ENCODE measurements at regions not wholly inside any gene's neighbourhood (a gene's known extent, or its start where the extent isn't known, plus 50 kb on each side); places are given as distances from the start of the nearest gene placed in this dataset.

- Histone ChIP-seq H3K4me1 (peaks cover 0 to 23% (median 2%) of the 10 kb centered on the region in 3 donors), H3K9me3 (peaks cover 0 to 14% (median 0%) of the 10 kb centered on the region in 3 donors), H3K27ac (peak overlapping the region in 3 of 4 donors; percentile 9 to 26 (median 24)), H3K4me3 (no peak overlapping the region), H3K27me3 (no peaks in the 10 kb centered on the region), H3K36me3 (no peaks in the 10 kb centered on the region)
- 6 to 25% methylated on average over 1 to 2 of the region's 2 CpGs for WGBS, 2 donors (ENCODE audit: low coverage in 1 of 2)
- no peak for TF ChIP-seq EP300 (IDR thresholded peaks at IDR 0.05)
- no peak for ATAC-seq
Measured at GRCh38 chr9:115386963-115387770, 269.2 kb upstream of the TNC start.

GRCh38 chr9:115391168-115391825 is 273.3 kb upstream of the TNC start:
- H3K27ac ChIP-seq: no peak overlapping the region
- 75 to 78% methylated on average over 2 to 4 of the region's 4 CpGs for WGBS, 2 donors (ENCODE audit: low coverage in 1 of 2)

GRCh38 chr9:115393976-115394775 is 276.2 kb upstream of the TNC start:
- TF ChIP-seq EP300 (IDR thresholded peaks at IDR 0.05): no peak
- no peak for TF ChIP-seq POLR2A (IDR thresholded peaks at IDR 0.05)
- H3K4me1 ChIP-seq: peaks cover 0 to 7% (median 5%) of the 10 kb centered on the region in 3 donors
- no peak overlapping the region for H3K27ac ChIP-seq
- H3K36me3 ChIP-seq: no peaks in the 10 kb centered on the region
- no peaks in the 10 kb centered on the region for H3K27me3 ChIP-seq
- no peak overlapping the region for H3K4me3 ChIP-seq
- no peak for ATAC-seq
- no peaks in the 10 kb centered on the region for H3K9me3 ChIP-seq
- WGBS, 2 donors (ENCODE audit: low coverage in 1 of 2): 71 to 87% methylated on average over 6 to 7 of the region's 7 CpGs

More at GRCh38 chr9:115391168-115391825, 273.3 kb upstream of the TNC start:
- H3K4me1 ChIP-seq: peaks cover 2 to 26% (median 5%) of the 10 kb centered on the region in 3 donors
- H3K27me3 ChIP-seq: no peaks in the 10 kb centered on the region
- H3K9me3 ChIP-seq: no peaks in the 10 kb centered on the region
- H3K36me3 ChIP-seq: no peaks in the 10 kb centered on the region
- TF ChIP-seq CTCF (IDR thresholded peaks at IDR 0.05) (no peak), POLR2AphosphoS5 (IDR thresholded peaks at IDR 0.05) (no peak)
- no peak for ATAC-seq
- no peak overlapping the region for H3K4me3 ChIP-seq

GRCh38 chr9:115395511-115396021 is 277.6 kb upstream of the TNC start:
- peaks cover 0 to 7% (median 5%) of the 10 kb centered on the region in 3 donors for H3K4me1 ChIP-seq
- no peak for ATAC-seq

GRCh38 chr9:115396071-115396529 is 278.1 kb upstream of the TNC start:
- no peaks in the 10 kb centered on the region for H3K27me3 ChIP-seq
- peaks cover 0 to 7% (median 5%) of the 10 kb centered on the region in 3 donors for H3K4me1 ChIP-seq
- H3K4me3 ChIP-seq: no peak overlapping the region
- no peaks in the 10 kb centered on the region for H3K9me3 ChIP-seq
- no peak for ATAC-seq
- no peaks in the 10 kb centered on the region for H3K36me3 ChIP-seq
- H3K27ac ChIP-seq: no peak overlapping the region
- TF ChIP-seq POLR2A (IDR thresholded peaks at IDR 0.05) (no peak), CTCF (IDR thresholded peaks at IDR 0.05) (no peak), EP300 (IDR thresholded peaks at IDR 0.05) (no peak), POLR2AphosphoS5 (IDR thresholded peaks at IDR 0.05) (no peak)

More at GRCh38 chr9:115395511-115396021, 277.6 kb upstream of the TNC start:
- no peak for TF ChIP-seq EP300 (IDR thresholded peaks at IDR 0.05)
- TF ChIP-seq CTCF (IDR thresholded peaks at IDR 0.05): no peak
- no peak for TF ChIP-seq POLR2A (IDR thresholded peaks at IDR 0.05)
- no peak for TF ChIP-seq POLR2AphosphoS5 (IDR thresholded peaks at IDR 0.05)
- Histone ChIP-seq H3K9me3 (no peaks in the 10 kb centered on the region), H3K27me3 (no peaks in the 10 kb centered on the region), H3K36me3 (no peaks in the 10 kb centered on the region), H3K4me3 (no peak overlapping the region), H3K27ac (no peak overlapping the region)
- WGBS, 2 donors (ENCODE audit: low coverage in 1 of 2): 54% methylated on average over 1 of the region's 1 CpG
